ENCODE measurements at regions not wholly inside any gene's neighbourhood (a gene's known extent, or its start where the extent isn't known, plus 50 kb on each side); places are given as distances from the start of the nearest gene placed in this dataset.

GRCh38 chr14:97410667-97411620 is 613.8 kb downstream of the VRK1 start:
- no peak for DNase-seq

- no peak for DNase-seq
Observed at GRCh38 chr14:97411938-97412612, 614.9 kb downstream of the VRK1 start.

GRCh38 chr14:97413022-97413539 is 615.9 kb downstream of the VRK1 start:
- no peak for DNase-seq

DNA sequence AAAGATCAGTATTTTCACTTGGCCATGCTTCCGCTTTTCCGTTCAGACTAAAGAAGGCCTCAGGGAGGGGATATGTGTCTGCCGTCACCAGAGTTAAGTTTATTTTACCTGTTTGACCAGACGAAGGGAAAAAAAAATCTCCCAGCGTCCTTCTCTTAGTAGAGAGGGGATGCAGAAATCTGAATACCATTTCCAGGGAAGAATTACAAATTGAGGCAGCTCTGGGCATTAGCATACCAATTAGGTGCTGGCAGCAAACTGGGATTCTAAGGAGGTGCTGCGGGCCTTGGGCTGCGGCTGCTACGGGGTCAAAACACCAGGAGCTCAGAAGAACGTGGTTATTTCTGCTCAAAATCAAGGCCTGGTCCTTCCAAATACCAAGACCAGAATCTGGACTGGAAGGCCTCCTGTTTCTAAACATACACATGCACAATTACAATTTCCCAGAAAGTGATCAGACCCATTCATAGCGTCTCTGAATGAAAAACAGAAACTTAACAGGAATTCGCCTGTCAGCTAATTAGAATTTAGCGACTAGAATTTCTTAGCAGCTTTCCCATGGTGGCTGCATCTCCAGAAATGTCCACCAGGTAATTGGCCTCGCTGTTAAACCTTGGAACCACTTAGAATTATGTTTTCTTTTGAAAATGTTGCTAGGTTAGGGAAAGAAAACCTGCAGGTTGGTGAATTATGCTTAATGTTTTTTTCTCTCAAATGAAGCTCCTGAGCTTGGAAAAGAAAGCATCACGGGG is 617.0 kb downstream of the VRK1 start:
- DNase-seq, result no peak

- no peak for DNase-seq
Observed at GRCh38 chr14:97414718-97415098, 617.5 kb downstream of the VRK1 start.

GRCh38 chr14:97415907-97416306 is 618.7 kb downstream of the VRK1 start:
- no peak for DNase-seq

- DNase-seq, result no peak
Observed at GRCh38 chr14:97416550-97416949, 619.4 kb downstream of the VRK1 start.

- no peak for DNase-seq
Observed at GRCh38 chr14:97417331-97417730, 620.1 kb downstream of the VRK1 start.

GRCh38 chr14:97420211-97420610 is 623.0 kb downstream of the VRK1 start:
- no peak for DNase-seq

- DNase-seq, result no peak
Observed at GRCh38 chr14:97426776-97427175, 629.6 kb downstream of the VRK1 start.

- no peak for DNase-seq
Observed at GRCh38 chr14:97428808-97429440, 631.7 kb downstream of the VRK1 start.

DNA sequence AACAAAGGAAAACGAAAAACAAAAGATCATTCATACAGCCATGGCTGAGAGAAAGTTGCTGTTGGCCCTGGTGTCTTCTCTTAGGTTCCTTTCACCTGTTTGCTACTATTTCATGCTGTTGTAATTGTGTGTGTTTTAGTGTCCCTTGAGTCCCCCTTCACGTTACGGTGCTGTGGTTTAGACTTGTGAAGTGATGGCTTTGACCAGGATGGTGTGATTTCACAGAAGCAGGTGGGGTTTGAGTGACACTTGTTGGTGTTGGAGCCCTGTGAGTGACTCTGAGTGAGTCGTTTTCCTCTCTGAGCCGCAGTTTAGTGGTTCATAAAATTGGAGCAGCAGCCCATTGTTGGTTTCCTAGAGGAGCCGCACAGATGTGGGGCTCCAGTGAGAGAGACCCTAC is 635.4 kb downstream of the VRK1 start:
- DNase-seq, result no peak

GRCh38 chr14:97441740-97442362 is 644.7 kb downstream of the VRK1 start:
- DNase-seq, result no peak

- no peak for DNase-seq
Observed at GRCh38 chr14:97442363-97442762, 645.2 kb downstream of the VRK1 start.

DNA sequence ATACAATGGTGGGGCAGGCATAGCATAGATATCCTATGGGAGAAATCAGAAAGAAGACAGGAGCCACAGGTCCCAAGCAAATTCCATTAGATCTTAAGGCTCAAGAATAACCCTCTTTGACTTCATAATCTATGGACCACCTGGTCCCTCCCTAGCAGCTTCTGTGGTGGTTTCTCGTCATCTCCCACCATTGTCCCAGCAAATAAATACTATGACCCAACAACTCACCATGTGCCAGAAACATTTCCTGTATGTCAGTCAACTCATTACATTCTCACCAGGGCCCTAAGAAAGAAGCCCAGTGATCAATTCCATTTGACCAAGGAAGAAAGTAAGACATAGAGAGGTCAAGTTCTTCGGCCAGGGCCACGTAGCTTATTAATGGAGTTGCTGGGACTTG is 646.2 kb downstream of the VRK1 start:
- DNase-seq, result no peak

- no peak for DNase-seq
Observed at GRCh38 chr14:97444248-97444647, 647.1 kb downstream of the VRK1 start.

DNA sequence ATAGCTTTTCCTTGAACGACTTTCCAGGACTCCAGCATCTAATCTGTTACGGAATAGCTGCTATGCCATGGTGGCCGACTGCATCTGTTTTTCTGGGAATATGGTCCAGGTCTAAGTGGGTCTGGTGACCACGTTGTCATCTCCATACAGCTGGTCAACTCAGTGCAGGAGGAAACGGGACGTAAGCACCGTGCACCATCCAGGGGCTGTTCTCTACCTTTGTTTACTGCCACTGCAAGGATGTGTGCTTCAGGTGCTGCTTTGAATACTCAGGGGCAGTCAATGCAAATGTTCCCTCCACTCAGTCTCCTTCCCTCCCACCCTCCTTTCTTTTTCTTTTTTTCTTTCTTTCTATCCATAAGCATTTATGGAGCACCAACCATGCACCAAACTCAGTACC is 648.2 kb downstream of the VRK1 start:
- no peak for DNase-seq

- no peak for DNase-seq
Observed at GRCh38 chr14:97446087-97446486, 648.9 kb downstream of the VRK1 start.

GRCh38 chr14:97452314-97452713 is 655.1 kb downstream of the VRK1 start:
- DNase-seq, result no peak

GRCh38 chr14:97453991-97454390 is 656.8 kb downstream of the VRK1 start:
- DNase-seq, result no peak

DNA sequence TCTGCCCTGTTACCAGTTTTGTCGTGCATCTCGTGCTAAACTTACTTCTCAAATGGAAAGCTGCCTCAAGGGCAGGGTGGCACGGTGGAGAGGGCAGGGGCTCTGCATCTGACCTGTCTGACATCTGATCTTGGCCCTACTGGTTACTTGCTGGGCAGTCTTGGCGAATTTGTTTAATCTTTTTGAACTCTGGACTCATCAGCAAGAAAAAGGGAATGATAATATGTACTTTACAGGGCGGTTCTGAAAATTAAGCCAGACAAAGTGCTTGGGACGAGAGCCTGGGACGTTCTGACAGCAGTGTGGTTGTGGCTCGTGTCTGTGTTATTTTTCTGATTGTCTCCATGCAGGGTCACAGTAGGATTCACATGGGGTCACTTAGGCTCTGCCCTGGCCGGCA is 659.3 kb downstream of the VRK1 start:
- no peak for DNase-seq

- no peak for DNase-seq
Observed at GRCh38 chr14:97456958-97457357, 659.8 kb downstream of the VRK1 start.

Data from DMS53 (cell line).